T-helper 1 cell (primary cell): ENCODE measurements at regions not wholly inside any gene's neighbourhood (a gene's known extent, or its start where the extent isn't known, plus 50 kb on each side); places are given as distances from the start of the nearest gene placed in this dataset.

Experiments used
- DNase-seq, 5 donors: peaks; one replicate each; pipeline ENCODE4 v3.0.0-alpha.2; 2012 to 2020

DNA sequence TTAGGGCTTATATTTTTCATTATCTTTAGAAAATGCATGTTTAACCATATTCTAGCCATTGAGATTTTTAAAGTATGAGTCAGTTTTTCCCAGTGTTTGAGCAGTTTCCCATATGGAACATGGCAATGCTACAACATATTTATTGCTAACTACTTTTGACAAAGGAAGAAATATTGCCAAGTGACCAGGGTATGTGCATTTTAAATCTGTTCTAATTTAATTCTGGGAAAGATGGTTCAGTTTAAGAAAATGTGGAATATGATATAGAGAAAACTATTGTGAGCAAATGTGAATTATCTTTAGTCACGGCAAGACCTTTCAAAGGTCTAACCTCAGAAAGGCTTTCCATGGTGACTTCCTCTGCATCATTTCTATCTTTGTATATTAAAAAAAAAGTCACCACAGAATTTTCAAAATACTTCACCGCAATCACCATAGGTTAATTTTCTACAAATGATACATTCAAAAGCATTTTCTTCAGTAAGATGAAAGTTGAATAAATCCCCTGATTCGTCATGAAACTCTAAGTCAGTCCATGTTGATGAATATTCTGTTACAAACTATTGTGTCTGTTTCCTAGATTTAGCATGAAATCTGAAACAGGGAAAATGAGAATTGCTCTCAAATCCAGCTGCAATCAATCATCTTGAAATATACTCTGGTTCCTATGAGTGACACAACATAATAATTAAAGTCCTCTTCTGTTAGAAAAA is 2349.0 kb upstream of the TENM3 start:
- no peak for DNase-seq

DNA sequence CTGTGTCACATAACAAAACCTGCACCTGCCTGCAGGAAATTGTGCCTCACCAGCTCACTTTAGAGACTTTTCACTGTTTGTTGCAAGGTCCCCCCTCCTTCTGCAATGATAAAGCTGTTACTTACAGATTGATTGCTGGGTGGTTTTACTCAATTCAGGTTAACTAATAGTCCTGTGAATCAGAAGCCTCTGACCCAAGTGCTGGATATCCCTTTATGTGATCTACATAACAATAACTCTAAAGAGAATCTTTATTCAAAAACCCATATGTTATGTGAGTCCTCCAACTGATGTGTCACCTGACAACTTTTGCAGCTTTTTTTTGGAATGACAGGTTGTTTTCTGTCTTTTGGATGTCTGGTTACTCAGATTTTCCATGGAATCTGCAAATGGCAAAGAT is 2323.6 kb upstream of the TENM3 start:
- DNase-seq: no peak

GRCh38 chr4:179927473-179927872 is 2315.7 kb upstream of the TENM3 start:
- DNase-seq: no peak

DNA sequence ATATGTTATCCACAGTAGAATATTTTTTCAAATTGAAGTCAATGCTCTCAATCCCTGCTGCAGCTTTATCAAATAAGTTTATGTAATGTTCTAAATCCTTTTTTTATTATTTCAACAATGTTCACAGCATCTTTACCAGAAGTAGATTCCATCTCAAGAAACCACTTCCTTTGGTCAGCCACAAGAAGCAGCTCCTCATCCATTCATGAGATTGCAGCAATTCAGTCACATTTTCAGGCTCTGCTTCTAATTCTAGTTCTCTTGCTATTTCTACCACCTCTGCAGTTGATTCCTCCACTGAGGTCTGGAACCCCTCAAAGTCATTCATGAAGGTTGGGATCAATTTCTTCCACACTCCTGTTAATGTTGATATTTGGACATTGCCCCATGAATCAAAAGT is 2301.3 kb upstream of the TENM3 start:
- DNase-seq: no peak

DNA sequence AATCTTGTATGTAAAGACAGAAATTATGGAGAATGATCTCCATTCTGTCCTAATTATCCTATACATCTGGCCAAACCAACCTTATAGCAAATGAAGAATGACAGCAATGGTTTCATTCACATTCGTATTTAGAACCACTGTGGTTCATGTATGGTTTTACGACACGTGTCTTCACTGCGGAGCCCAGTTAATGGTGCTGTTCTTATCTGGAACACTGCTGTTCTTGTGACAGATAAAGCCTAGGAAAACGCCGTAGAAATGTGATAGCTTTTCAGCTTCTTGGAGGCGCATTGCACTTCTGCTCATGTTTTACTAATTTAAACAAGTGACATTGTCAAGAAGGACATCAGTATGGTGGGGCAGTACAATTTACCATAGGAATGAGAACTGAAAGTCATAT is 2266.4 kb upstream of the TENM3 start:
- no peak for DNase-seq

GRCh38 chr4:179977378-179977777 is 2265.8 kb upstream of the TENM3 start:
- DNase-seq: no peak

- DNase-seq: no peak
Observed at GRCh38 chr4:179981161-179981560, 2262.0 kb upstream of the TENM3 start.

- no peak for DNase-seq
Observed at GRCh38 chr4:179989975-179990374, 2253.2 kb upstream of the TENM3 start.

DNA sequence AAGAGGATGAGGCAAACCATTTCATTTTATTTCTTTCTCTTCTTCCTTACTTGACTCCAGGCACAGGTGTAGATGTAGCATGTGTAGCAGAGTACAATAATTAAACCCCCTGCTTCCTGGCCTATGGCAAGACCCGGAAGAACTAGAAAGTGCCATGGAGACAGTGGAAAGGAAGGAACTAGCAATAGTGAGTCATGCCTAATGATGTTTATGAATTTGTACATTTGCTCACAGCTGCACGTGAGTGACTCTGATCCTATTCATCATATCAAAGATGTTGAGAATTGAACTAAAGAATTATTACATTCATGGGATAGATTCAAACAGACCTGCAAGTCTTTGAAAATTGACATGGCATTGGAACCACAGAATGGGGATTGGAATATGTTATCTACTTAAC is 2233.9 kb upstream of the TENM3 start:
- DNase-seq: no peak

GRCh38 chr4:180028682-180029081 is 2214.5 kb upstream of the TENM3 start:
- no peak for DNase-seq

- DNase-seq: no peak
Observed at GRCh38 chr4:180031330-180031729, 2211.9 kb upstream of the TENM3 start.

GRCh38 chr4:180041576-180041975 is 2201.6 kb upstream of the TENM3 start:
- no peak for DNase-seq

- no peak for DNase-seq
Observed at GRCh38 chr4:180052629-180053028, 2190.6 kb upstream of the TENM3 start.

- DNase-seq: no peak
Observed at GRCh38 chr4:180054291-180054690, 2188.9 kb upstream of the TENM3 start.

DNA sequence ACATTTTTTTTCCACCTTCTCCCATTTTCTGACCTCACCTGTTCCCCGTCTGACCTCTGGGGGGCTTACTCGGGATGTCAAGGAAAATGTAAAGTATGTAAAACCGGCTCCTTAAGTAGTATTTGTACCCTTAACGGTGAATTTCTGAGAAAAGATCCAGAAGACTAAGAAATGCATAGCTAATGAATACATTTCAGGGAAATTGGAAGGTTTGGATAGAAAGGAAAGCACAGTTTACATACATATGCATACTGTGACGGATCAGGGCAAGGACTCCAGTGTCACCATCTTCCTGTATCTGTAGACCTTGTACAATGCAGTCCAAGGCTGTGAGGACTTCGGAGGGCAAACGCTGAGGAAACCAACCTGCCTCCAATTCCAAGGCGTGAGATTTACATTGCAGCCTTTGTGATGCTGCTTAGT is 2185.9 kb upstream of the TENM3 start:
- DNase-seq: no peak

GRCh38 chr4:180057891-180058671 is 2185.1 kb upstream of the TENM3 start:
- no peak for DNase-seq

GRCh38 chr4:180058691-180059215 is 2184.4 kb upstream of the TENM3 start:
- no peak for DNase-seq

DNA sequence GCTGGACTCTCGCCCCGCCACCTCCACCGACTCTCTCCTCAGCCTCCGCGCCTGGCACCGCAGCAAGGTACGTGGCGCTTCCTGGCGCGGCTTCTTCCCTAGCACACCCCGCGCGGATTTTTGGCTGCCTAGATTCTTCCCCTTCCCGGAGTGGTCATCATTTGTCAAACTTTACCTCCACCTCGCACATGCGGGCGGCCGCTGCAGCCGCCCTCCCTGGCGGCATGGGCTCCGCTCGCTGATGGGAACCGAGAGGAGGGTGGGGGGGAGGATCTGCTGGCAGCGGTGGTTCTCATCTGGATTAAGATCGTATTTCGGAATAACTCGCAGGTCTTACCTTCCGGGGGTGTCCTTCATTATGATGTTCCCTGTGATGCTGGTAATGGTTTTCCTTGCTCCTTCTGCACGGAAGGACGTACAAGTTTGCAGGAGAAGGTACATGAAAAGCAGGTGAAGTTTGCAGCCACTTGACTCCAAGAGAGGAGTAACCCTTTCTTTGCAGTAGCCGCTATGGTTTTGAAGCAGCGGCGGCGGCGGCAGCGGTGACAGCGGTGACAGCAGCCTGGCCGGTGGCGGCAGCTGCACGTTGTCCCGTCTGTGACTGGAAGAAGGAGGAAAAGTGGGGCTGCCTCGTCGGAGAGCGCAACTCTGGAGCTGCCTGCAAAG is 2183.9 kb upstream of the TENM3 start:
- no peak for DNase-seq

- DNase-seq: no peak
Observed at GRCh38 chr4:180060159-180060889, 2182.9 kb upstream of the TENM3 start.

DNA sequence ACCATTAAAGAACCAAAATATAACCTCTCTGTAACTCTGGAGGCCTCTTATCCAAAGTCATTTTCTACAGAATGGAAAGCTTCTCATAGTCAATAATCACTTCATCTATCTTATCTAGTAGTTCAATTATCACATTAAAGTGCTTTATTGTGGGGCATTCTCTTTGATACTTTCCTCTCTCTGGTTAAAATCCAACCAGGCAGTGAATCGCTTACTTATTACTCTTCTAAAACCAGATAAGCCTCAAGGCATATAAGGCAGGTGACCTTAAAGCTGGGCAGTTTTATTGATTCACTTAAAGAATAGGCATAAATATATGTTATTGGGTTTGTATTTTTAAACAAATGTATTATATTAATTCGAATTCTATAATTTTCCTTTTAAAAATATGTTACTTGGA is 2162.1 kb upstream of the TENM3 start:
- DNase-seq: no peak

GRCh38 chr4:180084561-180084960 is 2158.6 kb upstream of the TENM3 start:
- no peak for DNase-seq

- DNase-seq: no peak
Observed at GRCh38 chr4:180086480-180087190, 2156.6 kb upstream of the TENM3 start.
